GM12891 (cell line): ENCODE measurements at regions not wholly inside any gene's neighbourhood (a gene's known extent, or its start where the extent isn't known, plus 50 kb on each side); places are given as distances from the start of the nearest gene placed in this dataset.

Experiments used
- DNase-seq: peaks from one replicate; pipeline ENCODE4 v3.0.0; 2011; ENCODE audit warnings: low spot score; ENCODE audit not compliant: insufficient read length
- FAIRE-seq: peaks from 2 replicates; lab custom pipeline; 2011; peaks lifted over from hg19 to GRCh38; lab: Jason Lieb, UNC
- PAX5 ChIP-seq: IDR thresholded peaks from 2 replicates; pipeline ENCODE4 v1.6.1; 2011; ENCODE audit warnings: low read length, moderate library complexity, mild to moderate bottlenecking; ENCODE audit not compliant: insufficient read depth, severe bottlenecking
- POLR2A ChIP-seq: IDR thresholded peaks from 2 replicates; pipeline ENCODE4 v1.6.1; 2011; ENCODE audit warnings: low read depth, low read length, control low read depth
- POLR2AphosphoS5 ChIP-seq: IDR thresholded peaks from 2 replicates; pipeline ENCODE4 v1.6.1; 2011; ENCODE audit warnings: low read depth, low read length, control low read depth
- POU2F2 ChIP-seq: IDR thresholded peaks from 2 replicates; pipeline ENCODE4 v1.6.1; 2011; ENCODE audit warnings: low read depth, mild to moderate bottlenecking, control low read depth, low read length, moderate library complexity
- SPI1 ChIP-seq: IDR thresholded peaks from 2 replicates; pipeline ENCODE4 v1.6.1; 2011; ENCODE audit warnings: low read depth, low read length, control low read depth
- TAF1 ChIP-seq: IDR thresholded peaks from 2 replicates; pipeline ENCODE4 v1.6.1; 2011; ENCODE audit warnings: low read depth, low read length, control low read depth

DNA sequence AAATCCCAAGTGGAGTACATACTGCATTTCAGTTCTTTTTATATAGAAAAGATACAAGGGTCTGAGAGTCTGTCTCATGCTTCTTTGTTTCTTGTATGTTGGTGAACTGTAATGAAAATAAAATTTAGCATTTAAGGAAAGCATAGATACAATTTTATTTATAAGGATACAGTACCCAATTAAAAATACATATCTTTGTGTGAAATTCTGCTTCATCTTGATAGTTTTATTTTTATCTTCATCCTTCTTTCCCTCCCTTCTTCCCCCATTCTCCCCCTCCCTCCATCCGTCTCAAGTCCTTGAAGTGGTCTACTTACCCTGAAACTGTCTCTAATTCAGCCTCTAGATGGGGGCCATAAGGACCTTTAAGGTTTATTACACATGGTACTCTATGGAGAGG lies 359.8 kb downstream of the CDH7 start:
- TF ChIP-seq SPI1 (no peak), POLR2AphosphoS5 (no peak), POLR2A (no peak), PAX5 (no peak), POU2F2 (no peak), TAF1 (no peak)
- FAIRE-seq: no peak
- DNase-seq: no peak

DNA sequence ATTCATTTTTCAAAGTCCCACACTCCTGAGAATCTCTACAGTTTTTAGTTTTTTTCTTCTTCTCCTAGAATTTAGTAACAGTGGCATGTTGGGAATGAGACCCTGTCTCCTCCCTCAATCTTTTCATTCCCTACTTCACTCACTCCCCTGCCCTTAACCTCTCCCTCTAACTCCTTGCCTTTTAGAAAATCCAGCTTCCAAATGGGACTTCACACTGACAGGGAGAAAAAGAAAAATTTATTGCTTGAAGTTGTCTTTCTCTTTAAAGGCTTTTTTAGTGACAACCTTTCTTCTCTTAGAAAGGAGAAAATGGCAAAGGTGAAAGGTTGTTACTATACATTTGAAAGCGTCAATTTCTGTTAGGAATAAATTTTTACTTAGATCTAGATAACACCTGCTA lies 359.2 kb downstream of the CDH7 start:
- no peak for FAIRE-seq
- TF ChIP-seq POLR2AphosphoS5 (no peak), TAF1 (no peak), POLR2A (no peak), POU2F2 (no peak), PAX5 (no peak), SPI1 (no peak)
- DNase-seq: no peak

DNA sequence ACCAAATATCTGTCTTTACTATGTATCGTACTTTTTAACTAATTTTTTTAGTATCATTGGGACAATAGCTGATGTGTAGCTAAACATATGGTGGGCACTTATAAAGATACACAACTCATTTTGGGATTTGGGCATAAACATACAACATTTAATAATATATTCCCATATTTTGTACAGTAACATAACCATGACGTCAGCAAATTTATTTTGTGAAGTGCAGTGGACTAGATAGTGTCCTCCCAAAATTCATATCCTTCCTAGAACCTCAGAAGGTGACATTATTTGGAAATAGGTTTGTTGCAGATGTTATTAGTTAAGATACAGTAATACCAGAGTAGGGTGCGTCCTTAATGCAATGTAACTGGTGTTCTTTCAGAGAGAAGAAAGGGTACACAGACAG lies 356.7 kb downstream of the CDH7 start:
- FAIRE-seq: no peak
- no peak for DNase-seq
- TF ChIP-seq POLR2A (no peak), SPI1 (no peak), TAF1 (no peak), POLR2AphosphoS5 (no peak), PAX5 (no peak), POU2F2 (no peak)

DNA sequence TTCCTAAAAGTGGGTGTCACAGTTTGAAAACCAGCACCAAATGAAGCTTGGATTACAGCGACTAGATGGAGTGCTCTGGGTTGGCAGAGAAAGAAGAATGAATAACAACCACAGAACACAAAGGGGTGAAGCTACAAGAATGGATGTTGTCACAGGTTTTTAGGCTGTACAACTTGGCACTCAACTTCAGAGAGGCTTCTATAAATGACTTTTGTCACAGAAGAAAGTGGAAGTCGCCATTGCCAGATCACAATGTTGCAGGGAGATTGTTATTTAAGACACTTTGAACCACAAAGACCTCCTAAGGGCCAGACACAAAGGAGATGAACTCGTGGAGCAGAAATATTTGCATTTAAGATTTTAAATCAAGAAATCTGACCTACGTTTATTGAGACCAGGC lies 354.2 kb downstream of the CDH7 start:
- TF ChIP-seq POU2F2 (no peak), SPI1 (no peak), POLR2A (no peak)
- DNase-seq (no peak), FAIRE-seq (no peak)

DNA sequence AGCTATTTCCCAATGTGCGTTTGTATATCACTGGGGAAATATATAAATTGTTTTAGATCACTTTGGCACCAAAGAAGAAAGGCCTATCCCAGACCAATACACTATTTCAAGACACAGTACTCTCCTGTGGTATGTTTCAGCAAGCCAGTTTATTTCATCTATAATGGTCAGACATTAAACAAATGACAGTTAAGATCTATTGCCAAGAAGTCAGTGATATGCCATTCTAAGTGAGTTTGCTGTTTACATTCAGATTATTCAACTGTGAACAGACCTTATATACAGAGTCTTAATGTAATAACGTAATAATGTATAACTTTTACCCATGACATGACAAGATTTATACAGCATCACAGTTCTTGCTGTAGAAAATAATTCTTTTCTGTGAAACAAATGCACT lies 352.7 kb downstream of the CDH7 start:
- DNase-seq: no peak
- TF ChIP-seq POLR2A (no peak), SPI1 (no peak), POU2F2 (no peak), TAF1 (no peak), PAX5 (no peak), POLR2AphosphoS5 (no peak)
- FAIRE-seq: no peak

DNA sequence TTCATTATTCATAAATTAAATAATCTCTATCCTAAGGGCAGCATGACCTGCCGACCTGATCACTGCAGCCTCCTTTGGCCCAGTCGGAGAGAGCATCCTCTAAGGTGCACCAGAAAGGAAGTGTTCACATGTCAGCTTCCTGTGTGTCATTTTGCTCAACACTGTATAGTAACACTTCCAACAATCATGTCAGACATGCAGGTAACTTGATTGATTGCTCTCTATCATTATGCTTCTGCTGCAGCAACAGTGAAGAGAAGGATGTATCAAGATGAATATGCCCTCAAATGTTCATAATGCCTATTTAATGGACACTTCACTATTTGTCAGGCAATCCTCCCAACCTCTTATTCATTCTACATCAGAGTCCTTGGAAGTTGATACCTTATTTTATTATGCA lies 332.3 kb downstream of the CDH7 start:
- FAIRE-seq: no peak
- DNase-seq: no peak
- TF ChIP-seq POU2F2 (no peak), POLR2A (no peak), TAF1 (no peak), POLR2AphosphoS5 (no peak), SPI1 (no peak), PAX5 (no peak)

DNA sequence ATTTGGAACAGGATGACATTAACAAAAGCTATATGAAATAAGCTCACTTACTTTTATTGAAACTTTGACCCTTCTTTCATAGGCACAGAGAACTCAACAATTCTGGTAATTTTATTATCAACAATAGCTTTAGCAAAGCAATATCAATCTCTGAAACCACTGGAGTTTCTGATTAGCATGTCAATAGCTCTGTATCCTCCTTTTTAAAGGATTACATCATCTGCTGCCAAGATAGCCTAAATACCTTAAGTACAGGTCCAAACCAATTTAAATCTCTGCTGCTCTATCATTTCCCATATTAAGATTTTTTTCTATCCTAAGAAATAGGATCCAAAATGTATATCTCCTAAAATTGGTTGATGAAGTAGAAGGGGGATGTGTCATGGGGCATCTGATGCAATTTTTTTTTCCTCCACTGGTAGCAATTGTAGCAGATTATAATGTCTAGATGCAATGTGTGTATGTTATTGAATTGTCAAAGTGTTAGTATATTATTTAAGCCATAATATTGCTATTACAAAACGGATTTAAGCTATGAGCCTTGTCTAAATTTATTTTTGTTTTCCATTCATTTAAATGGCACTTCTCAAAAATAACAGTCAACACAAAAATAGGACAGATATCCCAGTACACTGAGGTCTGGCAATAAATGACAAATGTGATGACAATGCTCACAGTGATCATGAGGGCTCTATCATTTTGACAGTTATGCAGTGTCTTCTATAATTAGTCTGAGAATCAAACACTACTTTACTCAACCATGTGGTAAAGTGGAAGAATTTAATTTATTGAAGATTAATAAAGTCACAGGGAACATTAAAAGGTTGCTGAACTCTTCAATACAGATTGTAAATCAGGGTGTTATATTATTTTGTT lies 328.4 kb downstream of the CDH7 start:
- no peak for FAIRE-seq
- DNase-seq: no peak
- no peak for TF ChIP-seq POLR2AphosphoS5
- no peak for TF ChIP-seq SPI1
- TF ChIP-seq POLR2A: no peak

DNA sequence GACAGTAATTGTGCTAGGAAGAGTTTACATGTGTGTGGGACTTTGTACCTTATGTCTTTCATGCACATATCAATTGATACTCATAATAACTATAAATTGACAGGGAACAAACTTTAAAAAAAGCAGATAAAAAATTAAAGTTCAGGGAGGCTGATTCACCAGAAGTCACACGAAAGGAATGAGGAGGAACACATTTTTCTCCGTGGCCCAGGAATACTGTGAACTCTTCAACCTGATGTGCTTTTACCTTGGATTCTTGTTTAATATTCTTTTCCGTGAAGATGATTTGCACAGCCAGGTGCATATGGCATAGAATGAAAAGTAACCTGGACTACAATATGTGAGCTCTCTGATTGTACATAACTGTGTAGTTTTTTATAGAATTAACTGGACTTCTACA lies 326.3 kb downstream of the CDH7 start:
- no peak for TF ChIP-seq POLR2A
- TF ChIP-seq PAX5: no peak
- no peak for TF ChIP-seq POU2F2
- no peak for TF ChIP-seq SPI1
- no peak for TF ChIP-seq TAF1
- TF ChIP-seq POLR2AphosphoS5: no peak

DNA sequence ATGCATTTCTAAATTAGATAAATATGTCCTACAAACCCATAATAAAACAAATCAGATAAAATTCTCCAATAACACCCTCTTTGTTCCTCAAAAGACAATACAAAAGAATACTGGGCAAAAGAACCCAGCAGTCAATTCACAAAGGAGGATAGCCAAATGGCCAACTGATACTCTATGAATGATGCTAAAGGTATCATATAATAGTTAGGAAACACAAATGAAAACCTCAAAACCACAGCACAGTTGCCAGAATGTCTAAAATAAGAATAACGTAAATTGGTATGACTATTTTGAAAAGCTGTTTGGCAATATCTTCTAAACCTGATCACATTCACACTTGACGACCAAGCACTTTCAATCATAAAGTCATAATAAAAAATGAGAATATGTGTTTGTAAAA lies 315.4 kb downstream of the CDH7 start:
- TF ChIP-seq POLR2AphosphoS5 (no peak), SPI1 (no peak), TAF1 (no peak), POU2F2 (no peak), POLR2A (no peak), PAX5 (no peak)
- FAIRE-seq (no peak), DNase-seq (no peak)

More for the DNA sequence above, 326.3 kb downstream of the CDH7 start:
- FAIRE-seq (no peak), DNase-seq (no peak)

DNA sequence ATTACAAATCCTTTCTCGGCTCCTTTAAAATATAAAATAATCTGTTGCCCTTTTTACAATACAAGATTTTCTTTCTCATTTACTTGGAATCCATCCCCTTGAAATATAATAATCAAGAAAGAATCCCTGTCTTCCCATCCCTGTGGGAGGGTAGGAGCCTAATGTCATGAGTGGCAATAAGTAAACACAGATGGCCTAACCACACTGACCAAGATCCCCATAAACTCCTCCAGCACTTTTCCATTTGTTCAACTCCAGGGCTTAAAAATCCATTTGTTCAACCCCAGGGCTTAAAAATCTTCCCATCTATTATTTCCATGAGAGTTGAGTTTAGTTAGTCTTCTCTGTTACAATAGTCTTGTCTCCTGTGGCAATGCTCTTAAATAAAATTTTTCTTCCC lies 297.6 kb downstream of the CDH7 start:
- DNase-seq (no peak), FAIRE-seq (no peak)
- no peak for TF ChIP-seq TAF1
